ENCODE measurements at regions not wholly inside any gene's neighbourhood (a gene's known extent, or its start where the extent isn't known, plus 50 kb on each side); places are given as distances from the start of the nearest gene placed in this dataset.
"Not testable (repeated sequence)": the region's sequence is repeated elsewhere in the genome, so short reads cannot be mapped to it uniquely, and the experiment has no call there.

DNA sequence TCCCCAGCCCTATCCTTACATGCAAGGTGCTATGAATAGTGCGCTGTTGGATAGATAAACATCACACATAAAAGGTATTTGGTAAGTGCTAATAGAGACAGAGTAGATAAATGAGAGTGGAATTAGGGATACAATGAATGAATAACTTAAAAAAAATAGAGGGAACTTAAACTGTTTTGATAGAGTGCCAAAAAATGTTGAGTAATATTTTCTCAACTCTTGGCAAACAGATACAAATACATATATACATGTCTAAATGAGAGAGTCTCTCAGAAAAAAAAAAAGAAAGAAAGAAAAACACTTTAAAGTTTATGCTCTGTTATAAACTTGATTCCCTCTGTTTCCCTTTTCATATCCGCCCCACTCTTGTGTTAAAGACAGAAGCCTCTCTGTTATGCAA is 667.4 kb downstream of the ROBO2 start:
- DNase-seq, result no peak

GRCh38 chr3:77709155-77709554 is 669.3 kb downstream of the ROBO2 start:
- Mint-ChIP-seq H3K27ac (peak overlapping the region in 1 of 6 donors; percentile 5), H3K9me3 (peaks cover 0 to 8% (median 0%) of the 10 kb centered on the region in 7 donors), H3K4me1 (no peaks in the 10 kb centered on the region), H3K36me3 (no peaks in the 10 kb centered on the region), H3K27me3 (no peaks in the 10 kb centered on the region), H3K4me3 (no peak overlapping the region)
- no peak for ATAC-seq (ENCODE audit: low read depth in 2 of 2)
- no peak for DNase-seq

More for the DNA sequence above, 667.4 kb downstream of the ROBO2 start:
- H3K9me3 Mint-ChIP-seq, result peaks cover 0 to 8% (median 0%) of the 10 kb centered on the region in 7 donors
- no peaks in the 10 kb centered on the region for H3K4me1 Mint-ChIP-seq
- no peak overlapping the region for H3K27ac Mint-ChIP-seq
- H3K36me3 Mint-ChIP-seq, result no peaks in the 10 kb centered on the region
- no peak for ATAC-seq (ENCODE audit: low read depth in 2 of 2)
- H3K27me3 Mint-ChIP-seq, result no peaks in the 10 kb centered on the region
- no peak overlapping the region for H3K4me3 Mint-ChIP-seq

GRCh38 chr3:77718311-77718710 is 678.4 kb downstream of the ROBO2 start:
- Mint-ChIP-seq H3K27me3 (no peaks in the 10 kb centered on the region), H3K9me3 (peaks cover 0 to 20% (median 3%) of the 10 kb centered on the region in 7 donors), H3K36me3 (no peaks in the 10 kb centered on the region), H3K27ac (no peak overlapping the region), H3K4me1 (no peaks in the 10 kb centered on the region), H3K4me3 (no peak overlapping the region)
- DNase-seq, result no peak
- ATAC-seq (ENCODE audit: low read depth in 2 of 2), result no peak

GRCh38 chr3:77720460-77720971 is 680.6 kb downstream of the ROBO2 start:
- H3K36me3 Mint-ChIP-seq, result no peaks in the 10 kb centered on the region
- H3K4me1 Mint-ChIP-seq, result no peaks in the 10 kb centered on the region
- H3K27ac Mint-ChIP-seq, result no peak overlapping the region
- DNase-seq (no peak), ATAC-seq (ENCODE audit: low read depth in 2 of 2) (no peak)
- H3K9me3 Mint-ChIP-seq, result peaks cover 0 to 20% (median 4%) of the 10 kb centered on the region in 7 donors
- H3K27me3 Mint-ChIP-seq, result no peaks in the 10 kb centered on the region
- H3K4me3 Mint-ChIP-seq, result no peak overlapping the region

- no peaks in the 10 kb centered on the region for H3K4me1 Mint-ChIP-seq
- no peak overlapping the region for H3K27ac Mint-ChIP-seq
- no peaks in the 10 kb centered on the region for H3K27me3 Mint-ChIP-seq
- ATAC-seq (ENCODE audit: low read depth in 2 of 2) (no peak), DNase-seq (no peak)
- H3K9me3 Mint-ChIP-seq, result peaks cover 3 to 14% (median 5%) of the 10 kb centered on the region in 7 donors
- no peaks in the 10 kb centered on the region for H3K36me3 Mint-ChIP-seq
- H3K4me3 Mint-ChIP-seq, result no peak overlapping the region
These were observed 686.6 kb downstream of the ROBO2 start for GRCh38 chr3:77726517-77726916.

- DNase-seq (no peak), ATAC-seq (ENCODE audit: low read depth in 2 of 2) (no peak)
- Mint-ChIP-seq H3K27me3 (no peaks in the 10 kb centered on the region), H3K4me1 (no peaks in the 10 kb centered on the region), H3K4me3 (no peak overlapping the region), H3K36me3 (no peaks in the 10 kb centered on the region), H3K27ac (no peak overlapping the region), H3K9me3 (peaks cover 0 to 9% (median 0%) of the 10 kb centered on the region in 7 donors)
These were observed 706.1 kb downstream of the ROBO2 start for GRCh38 chr3:77746048-77746447.

- Mint-ChIP-seq H3K27me3 (no peaks in the 10 kb centered on the region), H3K4me1 (no peaks in the 10 kb centered on the region)
These were observed 707.0 kb downstream of the ROBO2 start for GRCh38 chr3:77746892-77747291.

DNA sequence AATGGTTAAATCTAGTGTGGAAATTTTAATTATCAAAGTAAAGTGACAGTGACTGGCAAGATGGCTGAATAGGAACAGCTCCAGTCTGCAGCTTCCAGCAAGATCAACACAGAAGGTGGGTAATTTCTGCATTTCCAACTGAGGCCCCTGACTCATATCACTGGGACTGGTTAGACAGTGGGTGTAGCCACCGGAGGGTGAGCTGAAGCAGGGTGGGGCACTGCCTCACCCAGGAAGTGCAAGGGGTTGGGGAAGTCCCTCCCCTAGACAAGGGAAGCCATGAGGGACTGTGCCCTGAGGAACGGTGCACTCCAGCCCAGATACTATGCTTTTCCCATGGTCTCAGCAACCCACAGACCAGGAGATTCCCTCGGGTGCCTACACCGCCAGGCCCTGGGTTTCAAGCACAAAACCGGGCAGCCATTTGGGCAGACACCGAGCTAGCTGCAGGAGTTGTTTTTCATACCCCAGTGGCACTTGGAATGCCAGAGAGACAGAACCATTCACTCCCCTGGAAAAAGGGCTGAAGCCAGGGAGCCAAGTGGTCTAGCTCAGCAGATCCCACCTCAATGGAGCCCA is 716.6 kb downstream of the ROBO2 start:
- not testable (repeated sequence) for H3K4me3 Mint-ChIP-seq; H3K36me3 Mint-ChIP-seq; H3K27me3 Mint-ChIP-seq; DNase-seq; H3K27ac Mint-ChIP-seq; H3K4me1 Mint-ChIP-seq; ATAC-seq (ENCODE audit: low read depth in 2 of 2)
- H3K9me3 Mint-ChIP-seq, result peaks cover 8 to 32% (median 17%) of the 10 kb centered on the region in 7 donors

More at GRCh38 chr3:77746892-77747291, 707.0 kb downstream of the ROBO2 start:
- H3K4me3 Mint-ChIP-seq, result no peak overlapping the region
- ATAC-seq (ENCODE audit: low read depth in 2 of 2), result no peak
- H3K36me3 Mint-ChIP-seq, result no peaks in the 10 kb centered on the region
- H3K27ac Mint-ChIP-seq, result no peak overlapping the region
- H3K9me3 Mint-ChIP-seq, result peaks cover 0 to 9% (median 0%) of the 10 kb centered on the region in 7 donors
- no peak for DNase-seq

GRCh38 chr3:77772459-77772858 is 732.6 kb downstream of the ROBO2 start:
- no peak overlapping the region for H3K27ac Mint-ChIP-seq
- no peaks in the 10 kb centered on the region for H3K4me1 Mint-ChIP-seq
- no peak overlapping the region for H3K4me3 Mint-ChIP-seq
- ATAC-seq (ENCODE audit: low read depth in 2 of 2), result no peak
- no peaks in the 10 kb centered on the region for H3K27me3 Mint-ChIP-seq
- peaks cover 0 to 6% of the 10 kb centered on the region in 2 donors for H3K36me3 Mint-ChIP-seq
- no peak for DNase-seq
- H3K9me3 Mint-ChIP-seq, result peaks cover 0 to 9% (median 6%) of the 10 kb centered on the region in 7 donors

GRCh38 chr3:77773084-77773483 is 733.2 kb downstream of the ROBO2 start:
- Mint-ChIP-seq H3K9me3 (peaks cover 0 to 9% (median 6%) of the 10 kb centered on the region in 7 donors), H3K4me1 (no peaks in the 10 kb centered on the region), H3K4me3 (no peak overlapping the region), H3K27ac (no peak overlapping the region), H3K27me3 (no peaks in the 10 kb centered on the region), H3K36me3 (peaks cover 0 to 6% of the 10 kb centered on the region in 2 donors)
- no peak for DNase-seq
- no peak for ATAC-seq (ENCODE audit: low read depth in 2 of 2)

DNA sequence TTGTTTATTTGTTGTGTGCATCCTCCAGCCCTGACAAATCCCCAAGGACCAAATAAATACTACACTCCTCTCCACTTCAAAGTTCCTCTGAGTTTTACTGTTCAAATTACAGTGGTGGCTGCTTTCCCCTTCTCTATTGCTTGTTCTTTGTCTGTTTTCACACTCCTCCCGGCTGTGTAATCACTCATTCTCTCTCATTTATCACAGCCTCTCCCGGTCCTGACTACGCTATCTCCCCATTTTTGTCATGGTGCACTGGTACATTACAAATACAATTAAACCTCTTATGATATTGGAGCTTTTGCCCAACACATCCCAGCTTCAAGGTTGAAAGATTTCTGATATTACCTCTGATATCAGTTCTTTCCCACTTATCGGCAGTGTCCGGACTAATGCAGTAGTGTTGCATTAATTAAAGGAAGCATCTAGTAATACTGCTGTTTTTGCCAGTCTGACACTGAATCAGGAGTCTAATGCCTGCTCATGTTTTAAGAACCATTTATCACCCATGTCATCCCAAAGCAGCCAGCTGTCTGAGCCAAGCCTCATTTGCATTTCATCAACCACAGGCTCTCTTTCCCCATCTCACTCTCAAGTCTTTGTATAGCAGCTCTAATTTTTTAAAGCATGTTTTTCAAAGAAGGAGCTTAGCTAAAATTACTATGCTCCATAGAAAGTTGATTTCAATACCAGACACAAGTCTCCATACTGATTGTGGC is 740.5 kb downstream of the ROBO2 start:
- H3K27ac Mint-ChIP-seq, result no peak overlapping the region
- no peak for DNase-seq
- H3K4me3 Mint-ChIP-seq, result no peak overlapping the region
- no peaks in the 10 kb centered on the region for H3K4me1 Mint-ChIP-seq
- H3K36me3 Mint-ChIP-seq, result no peaks in the 10 kb centered on the region
- peaks cover 0 to 10% (median 2%) of the 10 kb centered on the region in 7 donors for H3K9me3 Mint-ChIP-seq
- no peaks in the 10 kb centered on the region for H3K27me3 Mint-ChIP-seq
- no peak for ATAC-seq (ENCODE audit: low read depth in 2 of 2)

DNA sequence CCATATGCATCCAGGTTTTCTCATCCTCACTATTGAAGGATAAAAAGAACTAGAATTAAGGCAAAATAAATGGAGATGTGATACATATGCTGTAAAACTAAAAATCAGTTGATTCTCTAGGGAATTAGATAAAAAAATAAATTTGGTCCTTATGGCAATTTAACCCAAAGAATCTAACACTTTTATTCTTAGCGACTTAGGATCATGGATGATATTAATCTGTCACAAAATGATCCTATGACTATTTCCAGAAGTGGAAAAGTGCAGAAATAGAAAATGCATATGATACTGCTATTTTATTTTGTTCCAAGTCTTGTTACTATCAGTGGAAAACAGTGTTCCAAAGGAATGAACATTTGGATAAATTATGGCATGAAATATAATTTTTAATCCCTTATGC is 746.3 kb downstream of the ROBO2 start:
- Mint-ChIP-seq H3K4me3 (no peak overlapping the region), H3K4me1 (no peaks in the 10 kb centered on the region), H3K36me3 (no peaks in the 10 kb centered on the region), H3K27me3 (no peaks in the 10 kb centered on the region), H3K27ac (no peak overlapping the region), H3K9me3 (peaks cover 0 to 3% (median 0%) of the 10 kb centered on the region in 7 donors)
- DNase-seq, result no peak
- ATAC-seq (ENCODE audit: low read depth in 2 of 2), result no peak

DNA sequence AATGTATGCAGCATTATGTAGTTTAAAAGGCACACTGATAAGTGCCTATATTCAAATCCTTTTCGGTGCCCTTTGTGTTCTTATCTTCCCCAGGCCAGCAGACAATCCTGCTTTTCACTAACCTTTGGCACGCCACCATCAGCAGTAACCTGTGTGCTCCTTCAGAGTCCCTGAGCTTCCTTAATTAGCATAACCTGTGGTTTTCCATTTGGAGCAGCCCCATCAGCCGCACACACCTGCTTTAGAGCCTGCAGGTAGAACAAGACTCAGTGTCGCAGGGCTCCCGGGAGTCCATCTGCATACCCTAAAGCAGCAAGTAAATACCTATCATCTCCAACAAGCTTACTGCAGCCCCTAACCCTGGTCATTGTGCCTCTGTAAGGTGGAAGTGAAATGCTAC is 755.1 kb downstream of the ROBO2 start:
- no peak overlapping the region for H3K4me3 Mint-ChIP-seq
- ATAC-seq (ENCODE audit: low read depth in 2 of 2), result no peak
- no peak for DNase-seq
- H3K9me3 Mint-ChIP-seq, result peaks cover 0 to 5% (median 0%) of the 10 kb centered on the region in 7 donors
- no peaks in the 10 kb centered on the region for H3K36me3 Mint-ChIP-seq
- no peak overlapping the region for H3K27ac Mint-ChIP-seq
- H3K27me3 Mint-ChIP-seq, result no peaks in the 10 kb centered on the region
- no peaks in the 10 kb centered on the region for H3K4me1 Mint-ChIP-seq

GRCh38 chr3:77799278-77799677 is 759.4 kb downstream of the ROBO2 start:
- DNase-seq (no peak), ATAC-seq (ENCODE audit: low read depth in 2 of 2) (no peak)
- no peaks in the 10 kb centered on the region for H3K36me3 Mint-ChIP-seq
- H3K4me3 Mint-ChIP-seq, result no peak overlapping the region
- peaks cover 0 to 10% (median 0%) of the 10 kb centered on the region in 7 donors for H3K9me3 Mint-ChIP-seq
- no peak overlapping the region for H3K27ac Mint-ChIP-seq
- no peaks in the 10 kb centered on the region for H3K4me1 Mint-ChIP-seq
- no peaks in the 10 kb centered on the region for H3K27me3 Mint-ChIP-seq

Measured in naive B cell (primary cell).